Left renal pelvis (tissue), 4 donors: ENCODE measurements at regions not wholly inside any gene's neighbourhood (a gene's known extent, or its start where the extent isn't known, plus 50 kb on each side); places are given as distances from the start of the nearest gene placed in this dataset.
A peak's percentile ranks its signal among the peaks of the same experiment; 100 is the strongest.
"Not testable (repeated sequence)": the region's sequence is repeated elsewhere in the genome, so short reads cannot be mapped to it uniquely, and the experiment has no call there.

Experiments
- DNase-seq, 4 donors: peaks; one replicate each; pipeline ENCODE4 v3.0.0-alpha.2; 2013; ENCODE audit warnings: low read depth in 4 of 4, low spot score in 3 of 4

DNA sequence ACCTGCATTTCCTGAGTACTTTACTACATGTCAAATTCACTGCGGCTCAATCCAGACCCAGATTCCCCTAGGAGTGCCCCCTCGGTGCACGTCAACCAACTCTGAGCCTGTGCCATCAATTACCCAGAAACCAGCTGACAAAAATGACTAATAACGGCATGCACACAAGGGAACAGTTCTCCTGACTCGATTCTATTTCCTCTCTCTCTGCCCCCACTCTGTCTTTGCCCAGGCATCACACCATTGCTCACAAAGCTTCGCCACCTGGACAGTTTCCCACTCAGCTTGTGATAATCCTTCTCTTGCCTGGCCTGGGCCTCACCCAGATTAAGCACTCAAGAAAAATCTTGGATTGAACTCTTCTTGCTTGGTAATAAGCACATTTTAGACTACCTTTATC, 115.3 kb upstream of the NDUFV2 start:
- no peak for DNase-seq

DNA sequence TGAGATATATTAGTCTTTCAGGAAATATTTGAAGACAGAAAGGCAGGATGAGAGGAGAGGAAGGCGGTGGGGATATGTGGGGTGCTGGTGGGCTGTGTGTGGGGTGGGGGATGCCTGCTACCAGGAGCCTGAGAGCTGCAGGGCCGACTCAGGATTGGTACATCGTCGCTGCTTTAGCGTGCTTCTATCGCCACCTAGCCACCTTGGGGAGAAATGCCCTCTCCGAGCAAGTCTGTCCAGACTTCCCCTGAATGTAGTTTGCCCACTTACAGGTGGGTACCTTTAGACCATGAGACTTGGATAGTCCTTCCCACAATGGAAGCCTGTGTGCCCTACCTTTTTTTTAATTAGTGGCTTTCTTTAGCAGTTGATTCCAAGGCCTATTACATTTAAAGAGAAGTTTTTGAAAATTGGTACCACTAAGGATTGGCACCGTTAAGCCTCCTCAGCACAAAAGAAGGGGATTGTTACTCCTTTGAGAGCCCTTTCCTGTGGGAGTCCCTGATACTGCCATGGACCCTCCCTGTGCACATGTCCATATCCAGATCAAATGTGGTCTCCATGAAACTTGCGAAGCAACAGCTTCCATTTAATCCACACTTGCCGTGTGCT, 114.1 kb upstream of the NDUFV2 start:
- peak in 1 of 4 donors; percentile 42 for DNase-seq

DNA sequence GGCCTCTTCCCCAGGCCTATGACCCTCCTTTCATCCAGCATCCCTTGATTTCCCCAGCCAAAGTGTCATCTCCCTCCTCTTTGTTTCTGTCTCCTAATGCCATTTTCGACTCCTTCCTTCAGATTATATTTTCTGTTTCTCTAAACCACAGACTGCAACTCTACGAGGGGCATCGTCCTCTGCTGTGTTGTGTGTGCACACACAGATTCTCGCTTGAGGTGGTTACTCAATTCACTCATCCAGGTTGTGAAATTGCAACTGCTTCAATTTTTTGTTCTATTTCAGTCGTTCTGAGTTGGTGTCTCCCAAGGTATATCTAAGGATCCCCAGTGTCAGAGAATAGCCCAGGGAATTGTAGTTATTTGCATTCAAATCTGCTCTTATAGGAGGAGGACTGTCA, 113.5 kb upstream of the NDUFV2 start:
- no peak for DNase-seq

DNA sequence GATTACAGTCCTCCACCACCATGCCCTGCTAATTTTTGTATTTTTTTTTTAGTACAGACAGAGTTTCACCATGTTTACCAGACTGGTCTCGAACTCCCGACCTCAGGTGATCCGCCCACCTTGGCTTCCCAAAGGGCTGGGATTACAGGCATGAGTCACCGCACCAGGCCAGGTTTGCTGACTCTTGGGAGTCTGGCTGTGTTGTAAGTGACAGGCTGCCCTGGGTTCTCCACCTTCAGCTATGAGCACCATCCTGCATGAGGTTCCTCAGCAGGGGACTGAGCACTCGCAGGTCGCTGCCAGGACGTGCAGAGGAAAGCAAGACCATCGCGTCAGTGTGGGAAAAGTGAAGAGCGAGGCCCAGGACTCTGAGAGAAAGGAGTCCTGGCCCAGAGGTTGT, 112.6 kb upstream of the NDUFV2 start:
- DNase-seq, result no peak

DNA sequence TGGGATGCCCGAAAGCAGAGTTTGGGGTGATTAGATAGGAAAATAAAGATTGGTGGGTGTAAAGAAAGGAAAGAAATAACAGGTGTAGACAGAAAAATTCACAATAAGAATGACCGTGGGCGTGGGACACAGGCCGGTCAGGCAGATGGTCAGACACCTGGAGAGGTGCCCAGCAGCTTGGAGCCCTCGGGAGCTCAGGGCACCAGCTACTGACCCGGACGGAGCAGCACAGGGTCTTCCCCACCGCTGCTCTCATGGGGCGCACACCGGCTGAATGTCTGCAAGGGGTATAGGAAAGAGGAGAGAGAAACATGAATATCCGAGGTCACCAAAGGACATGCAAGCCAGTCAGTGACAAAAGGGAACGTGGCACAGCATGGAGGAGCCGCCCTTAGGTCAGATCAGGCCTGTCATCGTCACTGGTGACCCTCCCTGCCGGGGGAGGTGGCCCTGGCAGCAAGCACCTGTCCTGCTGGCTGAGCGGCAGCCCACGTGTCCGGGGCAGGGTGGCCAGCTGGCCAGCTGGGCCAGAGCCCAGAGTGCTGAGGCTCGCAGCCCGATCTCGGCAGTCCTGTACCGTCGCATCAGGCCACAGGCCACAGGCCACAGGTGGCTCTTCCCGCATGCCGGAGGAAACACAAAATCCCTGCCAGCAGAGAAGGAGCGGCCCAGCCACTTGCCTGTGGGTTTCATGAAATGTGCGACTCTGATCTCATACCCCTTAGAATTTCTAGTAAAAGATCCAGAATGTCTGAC, 112.0 kb upstream of the NDUFV2 start:
- no peak for DNase-seq

DNA sequence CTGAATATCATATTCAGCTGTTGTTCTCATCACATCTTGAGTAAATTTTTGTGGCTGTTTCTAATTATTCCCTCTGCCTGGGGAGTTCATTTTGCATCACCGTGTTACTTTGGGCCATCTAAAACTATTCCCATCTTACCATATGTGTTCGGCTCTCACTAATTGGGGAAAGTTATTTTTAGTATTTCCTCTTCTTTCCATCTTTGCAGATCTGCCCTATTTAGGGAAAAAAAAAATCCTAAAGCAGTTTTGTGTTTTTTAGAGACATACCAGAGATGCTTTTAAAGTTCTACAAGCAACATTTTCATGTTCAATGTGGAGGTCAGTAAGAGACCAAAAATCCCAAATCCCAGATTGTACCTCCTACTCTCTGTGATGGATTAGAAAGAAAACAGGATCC, 111.3 kb upstream of the NDUFV2 start:
- DNase-seq, result no peak

DNA sequence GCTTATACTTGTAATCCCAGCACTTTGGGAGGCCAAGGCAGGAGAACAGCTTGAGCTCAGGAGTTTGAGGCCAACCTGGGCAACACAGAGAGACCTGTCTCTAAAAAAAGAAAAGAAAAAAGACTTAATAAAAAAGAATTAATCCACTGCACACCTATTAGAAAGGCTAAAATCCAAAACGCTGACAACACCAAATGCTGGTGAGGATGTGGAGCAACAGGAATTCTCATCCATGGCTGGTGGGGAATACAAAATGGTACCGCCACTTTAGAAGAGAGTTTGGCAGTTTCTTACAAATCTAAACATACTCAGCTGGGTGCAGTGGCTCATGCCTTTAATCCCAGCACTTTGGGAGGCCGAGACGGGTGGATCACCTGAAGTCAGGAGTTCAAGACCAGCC, 110.0 kb upstream of the NDUFV2 start:
- DNase-seq, result not testable (repeated sequence)

DNA sequence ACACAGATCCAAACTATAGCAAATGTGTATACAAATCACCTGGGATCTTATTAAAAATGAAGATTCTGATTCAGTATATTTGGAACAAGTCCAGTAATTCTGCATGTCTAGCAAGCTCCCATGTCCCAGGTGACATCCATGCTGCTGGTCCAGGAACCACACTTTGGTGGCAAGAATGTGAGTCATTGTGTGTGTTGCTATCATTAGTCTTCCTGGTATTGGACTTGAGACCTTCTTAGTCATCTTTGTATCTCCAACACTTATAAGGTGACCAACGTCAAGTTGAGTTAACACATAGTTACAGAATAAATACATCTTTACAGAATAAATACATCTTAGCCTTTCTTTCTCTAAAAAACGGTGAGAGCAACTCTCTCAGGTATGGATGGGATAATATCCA, 107.9 kb upstream of the NDUFV2 start:
- DNase-seq, result no peak

DNA sequence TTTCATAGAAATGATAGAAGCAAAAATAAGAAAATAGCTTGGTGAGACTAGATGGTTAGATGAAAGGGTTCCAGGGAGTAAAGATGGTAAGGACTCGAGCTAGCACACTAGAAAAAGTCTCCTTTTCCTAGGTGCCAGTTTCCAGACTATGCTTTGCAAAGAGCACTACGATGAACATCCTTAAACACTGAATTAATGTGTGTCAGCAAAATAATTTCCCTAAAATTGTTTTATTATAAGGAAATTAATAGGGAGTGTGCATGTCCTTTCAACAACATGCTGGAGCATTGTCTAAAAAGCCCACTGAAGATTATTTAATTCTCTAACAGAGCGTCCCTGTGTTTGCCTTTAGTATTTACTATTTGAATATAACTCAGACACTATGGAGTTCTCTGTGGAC, 107.4 kb upstream of the NDUFV2 start:
- DNase-seq, result no peak

DNA sequence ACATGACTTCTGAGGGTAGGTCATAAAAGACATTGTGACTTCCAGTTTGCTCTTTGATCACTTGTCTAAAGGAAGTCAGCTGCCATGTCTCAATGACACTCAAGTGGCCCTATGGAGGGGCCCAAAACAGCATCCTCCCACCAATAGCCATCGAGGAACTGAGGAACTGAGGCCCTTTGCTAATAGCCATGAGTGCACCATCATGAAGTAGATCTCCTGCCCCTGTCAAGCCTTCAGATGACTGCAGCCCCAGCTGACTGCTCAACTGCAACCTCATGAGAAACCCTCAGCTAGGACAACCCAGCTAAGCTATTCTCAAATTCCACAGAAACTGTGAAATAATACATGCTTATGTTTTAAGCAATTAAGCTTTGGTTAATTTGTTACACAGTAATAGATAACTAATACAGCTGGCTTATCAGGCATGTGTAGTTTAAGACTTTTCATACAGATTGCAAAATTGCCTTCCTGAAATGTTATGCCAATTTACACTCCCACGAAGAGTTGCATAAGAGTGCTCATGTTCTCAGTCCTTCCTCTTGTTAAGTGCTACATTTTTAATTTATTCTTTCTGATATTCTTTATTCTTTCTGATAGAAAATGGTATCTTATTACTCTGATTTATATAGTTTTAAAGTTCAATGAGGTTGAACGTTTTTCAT, 105.6 kb upstream of the NDUFV2 start:
- no peak for DNase-seq

DNA sequence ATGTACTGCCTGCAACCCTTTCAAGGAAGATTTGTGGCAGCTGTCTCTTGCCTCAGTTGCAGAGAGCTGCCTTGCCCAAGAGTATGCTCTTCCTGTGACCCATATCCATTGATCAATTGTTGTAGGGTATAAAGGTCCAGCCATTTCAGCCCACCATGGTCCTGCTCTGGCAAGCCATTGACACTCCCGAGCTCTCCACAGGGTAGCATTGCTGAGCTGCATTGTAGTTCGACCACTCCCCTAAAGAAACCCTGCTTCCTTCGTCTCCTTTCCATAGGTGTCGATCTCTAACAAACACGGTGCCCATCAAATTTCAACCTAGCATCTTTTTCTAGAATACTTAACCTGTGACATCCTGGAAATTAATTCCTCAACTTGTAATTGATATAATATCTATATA, 104.9 kb upstream of the NDUFV2 start:
- DNase-seq, result no peak

DNA sequence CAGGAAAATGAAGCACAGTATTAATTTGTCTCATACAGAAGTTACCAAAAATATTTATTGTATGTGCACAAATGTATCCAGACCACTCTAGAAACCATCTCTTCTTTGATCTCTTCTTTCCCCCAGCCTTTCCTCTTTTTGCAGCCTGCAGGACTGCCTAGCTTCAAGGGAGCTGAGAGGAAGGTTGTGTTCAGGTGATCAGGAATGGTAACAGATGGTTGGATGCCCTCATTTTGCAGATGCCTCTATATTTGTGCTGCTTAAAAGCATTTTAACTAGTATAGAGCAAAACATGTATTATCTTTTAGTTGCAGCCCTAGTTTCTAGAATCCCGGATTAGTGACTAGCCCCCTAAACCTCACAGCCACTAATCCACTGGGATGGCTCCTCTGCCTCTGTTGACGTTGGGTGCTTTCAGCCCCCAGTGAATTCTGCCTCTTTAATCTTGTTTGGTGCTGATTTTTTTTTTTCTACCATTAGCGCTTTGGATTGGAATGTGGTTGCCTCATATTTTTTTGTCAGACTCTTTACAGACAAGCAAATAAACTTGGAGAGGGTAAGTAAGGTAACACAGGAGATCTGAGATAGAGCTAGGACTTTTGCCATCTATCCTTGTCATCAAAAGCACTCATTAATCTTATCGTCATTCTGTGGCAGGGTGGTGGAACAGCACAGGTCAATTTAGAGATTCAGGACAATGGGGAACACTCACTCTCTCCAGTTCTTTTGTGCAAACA, 103.8 kb upstream of the NDUFV2 start:
- DNase-seq, result no peak

DNA sequence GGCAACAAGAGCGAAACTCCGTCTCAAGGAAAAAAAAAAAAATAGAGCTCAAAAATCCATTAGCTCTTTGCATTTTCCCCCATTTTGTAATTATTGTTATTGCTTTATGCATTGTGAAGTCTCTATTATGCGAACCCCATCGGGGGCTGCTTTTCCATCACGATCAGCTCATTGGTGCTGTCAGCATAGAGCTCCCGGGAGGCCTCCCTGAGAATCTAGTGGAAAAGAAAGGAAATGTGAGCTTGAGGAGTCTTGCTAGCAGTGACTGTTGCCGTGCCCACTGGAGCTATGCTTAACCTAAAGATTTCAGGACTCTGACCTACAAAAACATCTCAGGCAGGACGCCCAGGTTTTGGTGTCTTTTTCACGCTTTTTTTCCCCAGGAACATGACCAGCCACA, 102.6 kb upstream of the NDUFV2 start:
- no peak for DNase-seq

DNA sequence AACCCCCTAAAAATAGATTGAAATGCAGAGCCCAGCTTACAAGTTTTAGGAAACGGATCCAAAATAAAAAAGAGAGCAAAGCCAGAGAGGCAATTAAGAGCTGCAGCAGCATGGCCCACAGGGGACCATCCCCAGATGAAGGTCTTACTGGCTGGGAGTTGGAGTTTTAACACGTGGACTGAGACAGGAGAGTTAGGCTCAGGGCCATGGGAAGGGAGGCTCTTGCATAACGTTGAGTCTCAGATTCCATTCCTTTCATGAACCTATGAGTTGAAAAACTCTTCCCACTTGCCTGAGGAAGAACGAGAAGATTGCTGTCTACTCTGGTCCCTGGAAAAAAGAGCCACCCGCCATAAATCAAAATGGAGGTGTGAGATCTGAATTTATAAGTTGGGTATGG, 101.8 kb upstream of the NDUFV2 start:
- no peak for DNase-seq

DNA sequence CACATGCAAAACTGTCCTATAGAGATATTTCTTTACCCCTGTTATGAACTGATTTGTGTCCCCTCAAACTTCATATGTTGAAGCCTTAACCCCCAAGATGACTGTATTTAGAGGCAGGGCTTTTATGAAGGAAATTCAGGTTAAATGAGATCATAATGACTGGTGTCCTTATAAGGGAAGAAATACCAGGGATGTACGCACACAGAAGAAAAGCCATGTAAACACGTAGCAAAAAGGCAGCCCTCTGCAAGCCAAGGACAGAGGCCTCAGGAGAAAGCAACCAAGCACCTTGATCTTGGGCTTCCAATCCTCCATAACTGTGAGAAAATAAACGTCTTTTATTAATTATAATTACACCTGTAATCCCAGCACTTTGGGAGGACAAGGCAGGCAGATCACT, 101.3 kb upstream of the NDUFV2 start:
- DNase-seq, result no peak

DNA sequence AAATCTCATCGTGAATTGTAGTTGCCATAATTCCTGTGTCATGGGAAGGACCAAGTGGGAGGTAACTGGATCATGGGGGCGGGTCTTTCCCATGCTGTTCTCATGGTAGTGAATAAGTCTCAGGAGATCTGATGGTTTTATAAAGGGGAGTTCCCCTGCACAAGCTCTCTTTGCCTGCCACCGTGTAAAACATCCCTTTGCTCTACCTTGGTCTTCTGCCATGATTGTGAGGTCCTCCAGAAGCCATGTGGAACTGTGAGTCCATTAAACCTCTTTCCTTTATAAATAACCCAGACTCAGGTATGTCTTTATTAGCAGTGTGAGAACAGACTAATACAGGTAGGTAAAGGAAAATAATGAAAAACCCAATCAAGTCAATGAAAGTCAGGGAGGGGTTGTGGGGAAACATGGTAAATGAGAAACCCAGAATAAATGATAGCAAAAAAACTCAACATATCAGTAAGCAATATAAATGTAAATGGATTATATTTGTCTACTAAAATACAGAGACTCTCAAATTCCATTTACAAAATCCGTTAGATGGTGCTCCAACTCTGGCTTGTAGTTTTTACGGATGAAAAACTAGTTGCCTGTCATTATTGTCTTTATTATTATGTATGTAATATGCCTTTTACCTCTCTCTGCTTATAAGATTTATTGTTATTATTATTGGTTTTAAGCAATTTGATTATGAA, 98.9 kb upstream of the NDUFV2 start:
- no peak for DNase-seq

DNA sequence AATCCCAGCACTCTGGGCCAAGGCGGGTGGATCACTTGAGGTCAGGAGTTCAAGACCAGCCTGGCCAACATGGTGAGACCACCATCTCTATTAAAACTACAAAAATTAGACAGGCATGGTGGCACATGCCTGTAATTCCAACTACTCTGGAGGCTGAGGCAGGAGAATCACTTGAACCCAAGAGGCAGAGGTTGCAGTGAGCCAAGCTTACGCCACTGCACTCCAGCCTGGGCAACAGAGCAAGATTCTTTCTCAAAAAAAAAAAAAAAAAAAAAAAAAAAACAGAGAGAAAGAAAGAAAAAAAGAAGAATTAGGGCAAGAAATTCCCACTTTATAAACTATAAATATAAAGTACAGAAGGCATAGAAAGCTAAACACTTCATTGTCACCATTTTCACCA, 98.2 kb upstream of the NDUFV2 start:
- not testable (repeated sequence) for DNase-seq

DNA sequence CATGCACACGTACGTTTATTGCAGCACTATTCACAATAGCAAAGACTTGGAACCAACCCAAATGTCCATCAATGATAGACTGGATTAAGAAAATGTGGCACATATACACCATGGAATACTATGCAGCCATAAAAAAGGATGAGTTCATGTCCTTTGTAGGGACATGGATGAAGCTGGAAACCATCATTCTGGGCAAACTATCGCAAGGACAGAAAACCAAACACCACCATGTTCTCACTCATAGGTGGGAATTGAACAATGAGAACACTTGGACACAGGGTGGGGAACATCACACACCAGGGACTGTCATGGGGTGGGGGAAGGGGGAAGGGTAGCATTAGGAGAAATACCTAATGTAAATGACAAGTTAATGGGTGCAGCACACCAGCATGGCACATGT, 94.8 kb upstream of the NDUFV2 start:
- not testable (repeated sequence) for DNase-seq

DNA sequence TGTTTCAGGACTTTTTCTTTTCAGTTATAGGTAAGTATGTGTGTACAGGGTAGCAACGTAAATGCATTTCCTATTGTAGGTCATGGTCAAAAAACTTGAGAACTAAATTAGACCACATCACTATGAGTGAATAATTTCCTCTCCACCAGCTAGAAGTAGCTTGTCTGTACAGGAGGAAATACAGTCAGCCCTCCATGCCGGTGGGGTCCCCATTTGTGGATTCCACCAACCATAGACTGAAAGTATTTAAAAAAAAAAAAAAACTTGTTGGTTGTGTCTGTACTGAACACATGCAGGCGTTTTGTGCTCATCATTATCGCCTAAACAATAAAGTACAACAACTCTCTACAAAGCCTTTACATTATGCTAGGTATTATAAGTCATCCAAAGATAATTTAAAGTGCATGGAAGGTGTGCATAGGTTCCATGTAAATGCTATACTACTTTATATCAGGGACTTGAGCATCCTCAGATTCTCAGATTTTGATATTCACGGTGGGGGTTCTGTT, 94.2 kb upstream of the NDUFV2 start:
- no peak for DNase-seq
